ENCODE measurements at regions not wholly inside any gene's neighbourhood (a gene's known extent, or its start where the extent isn't known, plus 50 kb on each side); places are given as distances from the start of the nearest gene placed in this dataset.

DNA sequence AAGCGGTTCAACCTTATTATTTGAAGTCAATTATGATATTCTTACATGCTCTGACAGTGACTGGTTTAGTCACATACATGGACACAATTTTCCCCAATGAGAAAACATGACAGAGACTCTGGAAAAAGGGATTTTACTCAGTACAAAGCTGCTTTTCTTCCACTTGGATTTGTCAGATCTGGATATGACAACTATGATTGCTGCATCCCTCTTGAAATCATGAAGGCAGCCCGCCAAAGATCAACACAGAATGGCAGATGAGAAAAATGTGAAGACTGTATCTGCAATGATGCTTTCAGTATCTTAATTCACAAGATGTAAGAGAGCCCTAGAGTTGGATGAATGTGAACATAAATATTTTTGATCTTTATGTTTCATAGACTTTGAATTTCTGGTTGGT is 439.6 kb downstream of the CDH8 start:
- no peak overlapping the region for H3K27ac ChIP-seq (ENCODE audit: low read depth, low read length)
- H3K4me3 ChIP-seq (ENCODE audit: low read depth in 1 of 2, low read length in 2 of 2): no peak overlapping the region
- no peaks in the 10 kb centered on the region for H3K36me3 ChIP-seq (ENCODE audit: control insufficient read depth in 1 of 2, insufficient read depth in 2 of 2, low read length in 2 of 2)
- H3K4me1 ChIP-seq (ENCODE audit: control insufficient read depth in 1 of 2, insufficient read depth in 2 of 2, low read length in 2 of 2): no peaks in the 10 kb centered on the region
- H3K9ac ChIP-seq (ENCODE audit: low read depth in 1 of 2, low read length in 2 of 2): no peak overlapping the region
- H3K9me3 ChIP-seq (ENCODE audit: control insufficient read depth in 1 of 2, low read length in 2 of 2): peaks cover 10 to 18% of the 10 kb centered on the region in 2 donors
- no peaks in the 10 kb centered on the region for H3K27me3 ChIP-seq (ENCODE audit: control insufficient read depth in 1 of 2, insufficient read depth in 2 of 2, low read length in 2 of 2)

DNA sequence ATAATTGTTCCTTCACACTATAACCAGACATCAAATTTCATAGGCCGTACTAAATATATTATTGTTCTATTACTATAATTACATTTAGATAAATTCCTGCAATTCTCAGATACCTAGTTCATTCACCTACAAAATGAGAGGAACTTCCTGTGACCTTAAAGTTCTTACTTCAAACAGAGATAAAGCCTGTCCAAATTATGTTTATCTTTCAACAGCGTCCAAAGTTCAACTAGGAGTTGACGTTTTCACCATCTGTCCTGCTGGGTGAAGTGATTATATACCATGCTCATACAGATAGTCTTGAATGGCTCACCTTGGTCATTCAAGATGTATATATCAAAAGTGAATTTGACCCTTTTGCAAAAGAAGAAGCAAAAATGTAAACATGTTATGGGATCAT is 440.6 kb downstream of the CDH8 start:
- H3K9ac ChIP-seq (ENCODE audit: low read depth in 1 of 2, low read length in 2 of 2): no peak overlapping the region
- no peak overlapping the region for H3K4me3 ChIP-seq (ENCODE audit: low read depth in 1 of 2, low read length in 2 of 2)
- H3K27me3 ChIP-seq (ENCODE audit: control insufficient read depth in 1 of 2, insufficient read depth in 2 of 2, low read length in 2 of 2): no peaks in the 10 kb centered on the region
- H3K4me1 ChIP-seq (ENCODE audit: control insufficient read depth in 1 of 2, insufficient read depth in 2 of 2, low read length in 2 of 2): no peaks in the 10 kb centered on the region
- no peaks in the 10 kb centered on the region for H3K36me3 ChIP-seq (ENCODE audit: control insufficient read depth in 1 of 2, insufficient read depth in 2 of 2, low read length in 2 of 2)
- H3K27ac ChIP-seq (ENCODE audit: low read depth, low read length): no peak overlapping the region
- H3K9me3 ChIP-seq (ENCODE audit: control insufficient read depth in 1 of 2, low read length in 2 of 2): peaks cover 10 to 18% of the 10 kb centered on the region in 2 donors

DNA sequence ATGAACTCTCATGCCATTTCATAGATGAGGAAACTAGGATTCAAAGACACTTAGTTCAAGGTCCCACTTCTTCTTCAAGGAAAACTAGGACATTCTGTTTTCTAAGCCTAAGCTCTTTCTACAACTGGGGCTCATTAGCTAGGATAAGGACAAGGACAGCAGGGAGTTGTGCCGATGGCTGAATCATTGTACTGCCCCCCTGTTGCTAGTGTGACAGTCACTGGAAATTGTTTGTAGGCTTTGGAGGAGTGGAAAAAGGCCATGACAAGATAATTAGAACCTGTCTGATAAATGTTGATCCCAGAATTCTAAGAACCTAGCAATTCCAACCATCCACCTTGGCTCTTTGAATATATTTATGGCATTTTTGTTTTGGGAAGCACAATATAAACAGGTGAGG is 445.7 kb downstream of the CDH8 start:
- H3K4me3 ChIP-seq (ENCODE audit: low read depth in 1 of 2, low read length in 2 of 2): no peak overlapping the region
- no peaks in the 10 kb centered on the region for H3K27me3 ChIP-seq (ENCODE audit: control insufficient read depth in 1 of 2, insufficient read depth in 2 of 2, low read length in 2 of 2)
- H3K9me3 ChIP-seq (ENCODE audit: control insufficient read depth in 1 of 2, low read length in 2 of 2): peaks cover 7 to 18% of the 10 kb centered on the region in 2 donors
- H3K27ac ChIP-seq (ENCODE audit: low read depth, low read length): no peak overlapping the region
- H3K36me3 ChIP-seq (ENCODE audit: control insufficient read depth in 1 of 2, insufficient read depth in 2 of 2, low read length in 2 of 2): no peaks in the 10 kb centered on the region
- H3K9ac ChIP-seq (ENCODE audit: low read depth in 1 of 2, low read length in 2 of 2): no peak overlapping the region
- no peaks in the 10 kb centered on the region for H3K4me1 ChIP-seq (ENCODE audit: control insufficient read depth in 1 of 2, insufficient read depth in 2 of 2, low read length in 2 of 2)

GRCh38 chr16:61587526-61587925 is 448.7 kb downstream of the CDH8 start:
- H3K4me1 ChIP-seq (ENCODE audit: control insufficient read depth in 1 of 2, insufficient read depth in 2 of 2, low read length in 2 of 2): no peaks in the 10 kb centered on the region
- H3K27ac ChIP-seq (ENCODE audit: low read depth, low read length): no peak overlapping the region
- H3K27me3 ChIP-seq (ENCODE audit: control insufficient read depth in 1 of 2, insufficient read depth in 2 of 2, low read length in 2 of 2): no peaks in the 10 kb centered on the region
- H3K9me3 ChIP-seq (ENCODE audit: control insufficient read depth in 1 of 2, low read length in 2 of 2): peaks cover 3 to 7% of the 10 kb centered on the region in 2 donors
- H3K9ac ChIP-seq (ENCODE audit: low read depth in 1 of 2, low read length in 2 of 2): no peak overlapping the region
- H3K36me3 ChIP-seq (ENCODE audit: control insufficient read depth in 1 of 2, insufficient read depth in 2 of 2, low read length in 2 of 2): no peaks in the 10 kb centered on the region
- no peak overlapping the region for H3K4me3 ChIP-seq (ENCODE audit: low read depth in 1 of 2, low read length in 2 of 2)

GRCh38 chr16:61581417-61582046 is 454.7 kb downstream of the CDH8 start:
- no peaks in the 10 kb centered on the region for H3K36me3 ChIP-seq (ENCODE audit: control insufficient read depth in 1 of 2, insufficient read depth in 2 of 2, low read length in 2 of 2)
- H3K27ac ChIP-seq (ENCODE audit: low read depth, low read length): no peak overlapping the region
- no peaks in the 10 kb centered on the region for H3K4me1 ChIP-seq (ENCODE audit: control insufficient read depth in 1 of 2, insufficient read depth in 2 of 2, low read length in 2 of 2)
- H3K9ac ChIP-seq (ENCODE audit: low read depth in 1 of 2, low read length in 2 of 2): no peak overlapping the region
- no peak overlapping the region for H3K4me3 ChIP-seq (ENCODE audit: low read depth in 1 of 2, low read length in 2 of 2)
- no peaks in the 10 kb centered on the region for H3K27me3 ChIP-seq (ENCODE audit: control insufficient read depth in 1 of 2, insufficient read depth in 2 of 2, low read length in 2 of 2)
- peaks cover under 1 to 11% of the 10 kb centered on the region in 2 donors for H3K9me3 ChIP-seq (ENCODE audit: control insufficient read depth in 1 of 2, low read length in 2 of 2)

DNA sequence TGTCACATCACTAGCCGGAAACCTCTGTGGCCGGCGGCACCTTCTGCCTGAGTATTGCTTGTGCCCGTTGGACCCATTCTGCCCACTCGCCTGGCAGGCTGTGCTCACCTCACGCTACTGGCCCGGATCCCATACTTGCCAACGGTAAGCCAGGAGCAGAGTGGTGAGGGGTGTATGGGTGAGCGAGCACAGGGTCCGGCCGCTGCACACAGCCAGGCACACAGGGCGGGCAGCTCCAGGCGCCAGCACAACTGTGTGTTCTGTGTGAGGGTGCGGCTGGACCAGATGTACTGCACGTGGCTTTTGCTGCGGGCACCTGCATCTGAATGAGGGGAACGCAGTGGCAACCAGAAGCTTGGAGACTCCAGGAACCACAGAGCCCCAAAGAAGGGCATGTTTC is 455.7 kb downstream of the CDH8 start:
- H3K4me3 ChIP-seq (ENCODE audit: low read depth in 1 of 2, low read length in 2 of 2): no peak overlapping the region
- no peak overlapping the region for H3K9ac ChIP-seq (ENCODE audit: low read depth in 1 of 2, low read length in 2 of 2)
- no peaks in the 10 kb centered on the region for H3K4me1 ChIP-seq (ENCODE audit: control insufficient read depth in 1 of 2, insufficient read depth in 2 of 2, low read length in 2 of 2)
- peaks cover 9 to 14% of the 10 kb centered on the region in 2 donors for H3K9me3 ChIP-seq (ENCODE audit: control insufficient read depth in 1 of 2, low read length in 2 of 2)
- no peaks in the 10 kb centered on the region for H3K27me3 ChIP-seq (ENCODE audit: control insufficient read depth in 1 of 2, insufficient read depth in 2 of 2, low read length in 2 of 2)
- no peaks in the 10 kb centered on the region for H3K36me3 ChIP-seq (ENCODE audit: control insufficient read depth in 1 of 2, insufficient read depth in 2 of 2, low read length in 2 of 2)
- no peak overlapping the region for H3K27ac ChIP-seq (ENCODE audit: low read depth, low read length)

GRCh38 chr16:61579195-61579594 is 457.0 kb downstream of the CDH8 start:
- Histone ChIP-seq H3K9ac (ENCODE audit: low read depth in 1 of 2, low read length in 2 of 2) (no peak overlapping the region), H3K4me1 (ENCODE audit: control insufficient read depth in 1 of 2, insufficient read depth in 2 of 2, low read length in 2 of 2) (no peaks in the 10 kb centered on the region), H3K9me3 (ENCODE audit: control insufficient read depth in 1 of 2, low read length in 2 of 2) (peaks cover 9% of the 10 kb centered on the region in 2 donors), H3K4me3 (ENCODE audit: low read depth in 1 of 2, low read length in 2 of 2) (no peak overlapping the region), H3K27ac (ENCODE audit: low read depth, low read length) (no peak overlapping the region), H3K36me3 (ENCODE audit: control insufficient read depth in 1 of 2, insufficient read depth in 2 of 2, low read length in 2 of 2) (no peaks in the 10 kb centered on the region), H3K27me3 (ENCODE audit: control insufficient read depth in 1 of 2, insufficient read depth in 2 of 2, low read length in 2 of 2) (no peaks in the 10 kb centered on the region)

DNA sequence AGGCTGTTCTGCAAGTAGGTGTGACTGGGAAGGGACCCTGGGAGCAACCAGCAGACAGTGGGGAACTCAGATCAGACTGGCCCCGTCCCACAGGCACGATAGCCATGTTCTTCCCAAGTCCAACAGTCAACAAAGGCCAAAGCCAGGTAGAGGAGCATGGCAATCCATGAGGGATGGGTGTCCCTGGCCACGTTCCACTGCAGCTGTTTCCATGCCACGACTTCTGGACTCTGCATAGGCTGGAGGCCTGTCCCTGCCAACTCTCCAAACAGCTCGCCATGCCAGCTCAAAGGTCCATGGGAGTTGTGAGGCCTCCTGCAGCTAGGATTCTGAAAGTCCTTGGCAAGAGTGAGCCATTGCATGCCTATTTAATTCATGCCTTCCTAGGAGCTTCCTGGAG is 459.8 kb downstream of the CDH8 start:
- H3K4me3 ChIP-seq (ENCODE audit: low read depth in 1 of 2, low read length in 2 of 2): no peak overlapping the region
- H3K9ac ChIP-seq (ENCODE audit: low read depth in 1 of 2, low read length in 2 of 2): no peak overlapping the region
- H3K27me3 ChIP-seq (ENCODE audit: control insufficient read depth in 1 of 2, insufficient read depth in 2 of 2, low read length in 2 of 2): no peaks in the 10 kb centered on the region
- no peaks in the 10 kb centered on the region for H3K36me3 ChIP-seq (ENCODE audit: control insufficient read depth in 1 of 2, insufficient read depth in 2 of 2, low read length in 2 of 2)
- H3K4me1 ChIP-seq (ENCODE audit: control insufficient read depth in 1 of 2, insufficient read depth in 2 of 2, low read length in 2 of 2): no peaks in the 10 kb centered on the region
- H3K9me3 ChIP-seq (ENCODE audit: control insufficient read depth in 1 of 2, low read length in 2 of 2): peaks cover 9 to 10% of the 10 kb centered on the region in 2 donors
- no peak overlapping the region for H3K27ac ChIP-seq (ENCODE audit: low read depth, low read length)

DNA sequence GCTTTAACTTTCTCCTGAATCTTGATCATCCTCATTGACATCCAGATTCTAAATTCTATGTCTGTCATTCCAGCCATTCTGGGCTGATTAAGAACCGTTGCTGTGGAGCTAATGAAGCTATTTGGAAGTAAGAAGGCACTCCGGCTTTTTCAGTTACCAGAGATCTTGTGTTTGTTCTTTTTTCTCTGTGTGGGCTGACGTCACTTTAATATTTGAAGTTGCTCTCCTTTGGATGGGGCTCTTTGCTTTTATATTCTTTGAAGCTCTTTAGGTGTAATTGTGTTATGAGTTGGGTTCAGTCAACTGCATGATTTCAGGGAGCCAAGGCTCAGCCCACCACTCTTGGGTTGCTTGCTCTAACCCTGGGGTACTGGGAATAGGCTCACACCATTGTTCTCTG is 460.6 kb downstream of the CDH8 start:
- Histone ChIP-seq H3K9me3 (ENCODE audit: control insufficient read depth in 1 of 2, low read length in 2 of 2) (peaks cover 8 to 9% of the 10 kb centered on the region in 2 donors), H3K27me3 (ENCODE audit: control insufficient read depth in 1 of 2, insufficient read depth in 2 of 2, low read length in 2 of 2) (no peaks in the 10 kb centered on the region), H3K27ac (ENCODE audit: low read depth, low read length) (no peak overlapping the region), H3K9ac (ENCODE audit: low read depth in 1 of 2, low read length in 2 of 2) (no peak overlapping the region), H3K4me1 (ENCODE audit: control insufficient read depth in 1 of 2, insufficient read depth in 2 of 2, low read length in 2 of 2) (no peaks in the 10 kb centered on the region), H3K36me3 (ENCODE audit: control insufficient read depth in 1 of 2, insufficient read depth in 2 of 2, low read length in 2 of 2) (no peaks in the 10 kb centered on the region), H3K4me3 (ENCODE audit: low read depth in 1 of 2, low read length in 2 of 2) (no peak overlapping the region)

DNA sequence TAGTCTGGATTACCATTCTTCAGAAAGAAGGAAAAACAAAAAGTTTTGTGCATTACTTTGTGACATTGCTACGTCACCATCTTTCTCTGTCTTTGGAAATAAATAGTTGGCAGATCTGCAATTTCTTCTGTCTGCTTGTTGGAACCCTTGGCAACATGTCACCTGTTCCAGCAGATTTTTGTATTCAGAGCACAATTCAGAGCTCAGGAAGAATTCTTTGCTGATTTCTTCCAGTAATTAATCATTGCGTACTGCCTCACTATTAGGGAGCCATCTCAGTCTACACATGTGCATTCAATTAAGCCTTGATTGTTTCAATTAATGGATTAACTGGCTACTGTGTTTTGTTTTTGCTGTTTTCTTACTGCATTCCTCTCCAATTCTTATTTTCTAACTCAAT is 467.2 kb downstream of the CDH8 start:
- no peak overlapping the region for H3K4me3 ChIP-seq (ENCODE audit: low read depth in 1 of 2, low read length in 2 of 2)
- H3K27me3 ChIP-seq (ENCODE audit: control insufficient read depth in 1 of 2, insufficient read depth in 2 of 2, low read length in 2 of 2): no peaks in the 10 kb centered on the region
- H3K36me3 ChIP-seq (ENCODE audit: control insufficient read depth in 1 of 2, insufficient read depth in 2 of 2, low read length in 2 of 2): no peaks in the 10 kb centered on the region
- no peak overlapping the region for H3K9ac ChIP-seq (ENCODE audit: low read depth in 1 of 2, low read length in 2 of 2)
- no peak overlapping the region for H3K27ac ChIP-seq (ENCODE audit: low read depth, low read length)
- no peaks in the 10 kb centered on the region for H3K4me1 ChIP-seq (ENCODE audit: control insufficient read depth in 1 of 2, insufficient read depth in 2 of 2, low read length in 2 of 2)
- H3K9me3 ChIP-seq (ENCODE audit: control insufficient read depth in 1 of 2, low read length in 2 of 2): peaks cover 5 to 8% of the 10 kb centered on the region in 2 donors

GRCh38 chr16:61564716-61565115 is 471.5 kb downstream of the CDH8 start:
- no peak overlapping the region for H3K4me3 ChIP-seq (ENCODE audit: low read depth in 1 of 2, low read length in 2 of 2)
- no peak overlapping the region for H3K9ac ChIP-seq (ENCODE audit: low read depth in 1 of 2, low read length in 2 of 2)

More at GRCh38 chr16:61564716-61565115, 471.5 kb downstream of the CDH8 start:
- H3K27ac ChIP-seq (ENCODE audit: low read depth, low read length): no peak overlapping the region
- H3K36me3 ChIP-seq (ENCODE audit: control insufficient read depth in 1 of 2, insufficient read depth in 2 of 2, low read length in 2 of 2): no peaks in the 10 kb centered on the region
- H3K4me1 ChIP-seq (ENCODE audit: control insufficient read depth in 1 of 2, insufficient read depth in 2 of 2, low read length in 2 of 2): no peaks in the 10 kb centered on the region
- H3K9me3 ChIP-seq (ENCODE audit: control insufficient read depth in 1 of 2, low read length in 2 of 2): peaks cover 4 to 11% of the 10 kb centered on the region in 2 donors
- H3K27me3 ChIP-seq (ENCODE audit: control insufficient read depth in 1 of 2, insufficient read depth in 2 of 2, low read length in 2 of 2): no peaks in the 10 kb centered on the region

Data from duodenal mucosa (tissue), 2 donors.